DMS53 (cell line): ENCODE measurements at regions not wholly inside any gene's neighbourhood (a gene's known extent, or its start where the extent isn't known, plus 50 kb on each side); places are given as distances from the start of the nearest gene placed in this dataset.
"Not testable (repeated sequence)": the region's sequence is repeated elsewhere in the genome, so short reads cannot be mapped to it uniquely, and the experiment has no call there.

ENCODE experiments used
- DNase-seq: peaks from one replicate; lab custom pipeline; 2025; lab: John Stamatoyannopoulos, UW

DNA sequence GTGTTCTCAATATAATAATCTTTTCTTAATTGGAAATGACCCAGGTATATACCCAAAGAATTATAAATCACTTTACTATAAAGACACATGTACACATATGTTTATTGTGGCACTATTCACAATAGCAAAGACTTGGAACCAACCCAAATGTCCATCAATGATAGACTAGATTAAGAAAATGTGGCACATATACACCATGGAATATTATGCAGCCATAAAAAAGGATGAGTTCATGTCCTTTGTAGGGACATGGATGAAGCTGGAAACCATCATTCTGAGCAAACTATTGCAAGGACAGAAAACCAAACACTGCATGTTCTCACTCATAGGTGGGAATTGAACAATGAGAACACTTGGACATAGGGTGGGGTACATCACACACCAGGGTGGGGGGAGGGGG lies 56.8 kb downstream of the SCGB2B2 start:
- DNase-seq, result not testable (repeated sequence)

DNA sequence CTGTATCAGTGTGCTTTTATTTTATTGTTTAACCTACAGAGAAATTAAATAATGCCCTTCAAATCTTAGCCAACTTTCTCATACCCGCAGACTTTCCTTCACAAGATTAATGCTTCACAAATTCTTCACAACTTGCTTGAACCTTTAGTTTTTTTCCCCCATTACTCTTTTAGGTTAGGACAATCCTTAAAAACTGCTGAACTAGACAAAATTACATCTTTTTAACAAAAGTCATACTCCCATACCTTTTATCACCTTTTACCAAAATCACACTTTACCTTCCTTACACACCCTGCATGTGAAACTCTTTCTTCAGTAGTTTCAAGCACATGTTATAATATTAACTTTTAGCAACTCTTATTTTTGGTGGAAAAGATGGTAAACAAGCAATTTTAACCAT lies 58.5 kb downstream of the SCGB2B2 start:
- DNase-seq, result no peak

DNA sequence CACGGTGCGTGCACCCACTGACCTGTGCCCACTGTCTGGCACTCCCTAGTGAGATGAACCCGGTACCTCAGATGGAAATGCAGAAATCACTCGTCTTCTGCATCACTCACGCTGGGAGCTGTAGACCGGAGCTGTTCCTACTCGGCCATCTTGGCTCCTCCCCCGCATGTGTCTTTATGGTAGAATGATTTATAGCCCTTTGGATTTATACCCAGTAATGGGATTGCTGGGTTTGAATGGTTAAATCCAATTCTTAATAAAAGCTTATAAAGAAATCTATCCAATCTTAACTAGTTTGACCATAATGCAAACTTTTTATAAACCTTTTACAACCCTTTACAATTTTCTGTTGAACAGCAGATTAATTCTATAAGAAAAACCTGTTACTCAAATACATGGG lies 59.0 kb downstream of the SCGB2B2 start:
- not testable (repeated sequence) for DNase-seq

DNA sequence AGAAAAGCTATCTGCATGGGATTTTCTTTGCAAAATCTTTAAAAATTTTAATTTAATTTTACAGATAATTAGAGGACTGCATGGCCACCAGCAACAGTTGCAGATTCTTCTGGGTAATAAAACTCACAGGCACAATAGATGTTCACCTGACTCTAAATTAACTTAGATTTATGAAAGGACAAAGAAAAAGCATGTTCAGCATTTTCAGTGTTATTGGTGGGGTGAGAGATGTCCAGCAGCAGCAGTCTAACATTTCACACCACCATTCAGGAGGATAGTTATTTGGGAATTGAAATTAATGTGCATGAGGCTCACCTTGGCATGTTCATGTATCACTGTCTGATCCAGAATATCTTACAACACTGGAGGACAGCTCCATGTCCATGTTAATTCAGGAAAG lies 74.0 kb downstream of the SCGB2B2 start:
- no peak for DNase-seq

DNA sequence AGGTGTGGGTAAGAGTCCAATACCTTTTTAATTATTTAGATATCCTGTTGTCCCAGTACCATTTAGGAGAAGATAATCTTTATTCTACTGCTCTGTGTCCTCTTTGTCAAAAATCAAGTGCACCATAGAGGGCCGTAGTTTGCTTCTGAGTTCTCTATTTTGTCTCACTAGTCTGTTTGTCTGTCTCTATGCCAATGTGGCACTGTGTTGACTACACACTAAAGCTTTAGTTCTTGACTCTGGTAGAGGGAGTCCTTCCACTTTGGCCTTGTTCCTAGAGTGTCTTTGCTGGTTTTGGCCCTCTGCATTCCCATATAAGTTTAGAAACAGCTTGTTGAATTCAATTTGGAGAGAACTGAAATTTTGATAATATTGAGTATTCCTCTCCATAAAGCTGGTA lies 75.9 kb downstream of the SCGB2B2 start:
- no peak for DNase-seq

DNA sequence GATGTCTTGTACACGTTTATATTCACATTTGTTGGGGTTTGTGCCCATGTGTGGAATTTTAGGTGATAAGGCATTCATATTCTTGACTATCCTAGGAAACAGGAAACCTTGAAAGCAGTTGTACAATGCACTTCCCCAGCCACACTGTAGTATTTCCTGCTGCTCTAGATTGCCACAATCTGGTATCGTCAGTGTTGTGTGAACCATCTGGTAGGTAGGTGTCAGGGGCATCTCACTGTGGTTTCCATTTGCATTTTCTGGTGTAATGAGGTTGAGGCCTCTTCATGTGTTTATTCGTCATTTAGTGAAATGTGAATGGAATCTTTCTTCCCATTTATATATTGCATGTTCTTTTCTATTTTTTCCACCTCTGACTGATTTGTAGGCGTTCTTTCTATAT lies 76.6 kb downstream of the SCGB2B2 start:
- DNase-seq, result no peak

DNA sequence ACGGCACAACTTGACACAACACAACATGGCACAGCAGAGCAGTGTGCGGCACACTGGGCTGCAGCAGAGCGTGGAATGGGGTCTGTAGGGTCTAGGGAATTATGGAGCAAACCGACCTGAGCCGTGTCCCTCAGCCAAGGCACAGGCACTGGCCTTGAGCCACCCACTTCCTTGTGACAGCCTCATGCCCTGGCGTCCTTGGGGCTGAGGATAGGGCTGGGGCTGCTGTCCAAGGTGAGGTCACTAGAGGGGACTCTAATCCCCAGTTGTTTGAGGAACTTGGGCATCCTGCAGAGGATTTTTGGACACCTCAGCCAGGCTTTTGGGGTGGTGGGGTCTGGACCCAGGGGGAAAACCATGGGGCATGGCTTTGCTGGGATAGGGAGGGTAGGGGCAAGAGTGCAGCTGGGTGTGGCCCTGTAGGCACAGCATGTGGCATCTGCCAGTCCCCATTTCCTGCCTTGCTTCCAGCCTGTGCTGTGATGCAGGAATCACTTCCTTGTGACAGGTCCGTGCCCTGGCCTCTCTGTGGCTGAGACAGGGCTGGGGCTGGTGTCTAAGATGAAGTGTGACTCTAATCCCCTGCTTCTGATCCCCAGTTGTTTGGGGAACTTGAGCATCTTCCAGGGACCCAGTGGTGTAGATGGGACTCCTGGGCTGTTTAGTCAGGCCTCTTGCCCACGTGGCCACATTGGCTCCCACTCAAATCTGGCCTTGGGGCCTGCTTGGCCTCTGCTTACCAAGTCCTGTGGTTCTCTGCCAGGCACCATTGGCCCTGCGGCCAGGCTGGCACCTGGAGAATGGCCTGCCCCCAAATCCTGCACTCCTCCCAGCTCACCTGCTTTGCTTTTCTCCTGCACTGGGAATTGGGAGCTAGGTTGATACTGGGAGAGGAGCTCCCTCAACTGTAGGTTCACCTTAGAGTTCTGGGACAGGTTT lies 78.5 kb downstream of the SCGB2B2 start:
- DNase-seq, result no peak

DNA sequence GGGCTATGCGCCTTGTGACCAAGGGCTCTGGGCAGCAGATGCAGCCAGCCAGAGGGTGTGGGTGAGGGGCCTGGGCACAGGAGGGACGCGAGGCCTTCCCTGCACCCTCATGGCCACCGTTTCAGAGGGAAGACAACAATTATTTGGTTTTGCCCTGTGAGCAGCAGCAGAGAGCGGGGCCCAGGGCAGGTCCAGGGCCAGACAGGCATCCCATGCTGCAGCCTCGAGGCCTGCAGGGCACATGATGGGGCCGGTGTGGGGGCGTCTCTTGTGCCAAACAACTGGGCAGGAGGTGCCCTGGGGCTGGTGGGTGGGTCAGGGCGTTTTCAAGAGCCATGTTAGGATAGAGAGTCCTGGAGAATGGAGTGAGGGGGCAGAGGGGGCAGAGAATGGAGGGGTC lies 79.4 kb downstream of the SCGB2B2 start:
- DNase-seq, result no peak

DNA sequence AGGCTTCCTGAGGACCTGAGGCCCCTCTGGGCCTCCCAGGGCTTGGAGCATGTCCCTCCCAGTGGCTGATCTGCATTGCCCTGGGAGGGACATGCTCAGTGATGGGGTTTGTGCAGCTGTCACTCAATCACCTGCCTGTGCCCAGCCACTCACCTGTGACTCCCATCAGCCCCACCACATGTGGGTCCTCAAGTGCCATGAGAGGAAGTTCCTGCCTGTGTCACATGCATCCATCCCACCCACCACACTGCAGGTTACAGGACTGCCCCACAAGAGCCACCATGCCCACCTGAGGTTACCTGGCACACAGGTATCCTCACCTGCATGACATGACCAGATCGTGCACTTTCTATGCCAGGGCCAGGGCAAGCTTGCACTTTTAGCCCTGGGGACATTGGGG lies 80.0 kb downstream of the SCGB2B2 start:
- DNase-seq, result no peak

DNA sequence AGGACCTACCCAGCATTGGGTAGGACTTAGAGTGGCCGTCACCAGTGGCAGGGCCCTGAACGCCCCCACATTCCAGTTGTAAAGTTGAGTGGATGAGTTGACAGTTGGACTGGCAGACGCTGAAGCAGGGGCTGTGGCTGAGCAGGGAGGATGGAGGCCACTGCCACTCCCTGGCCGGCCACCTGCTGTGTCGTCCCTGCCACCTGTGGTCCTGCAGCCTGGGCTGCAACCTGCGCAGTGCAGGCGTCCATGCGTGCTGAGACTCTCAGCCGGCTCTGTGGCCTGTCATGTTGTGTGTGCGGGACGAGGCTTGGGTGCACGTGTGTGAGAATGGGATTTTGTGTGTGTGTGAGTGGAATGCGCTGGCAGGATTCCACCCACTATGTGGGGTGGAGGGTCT lies 80.8 kb downstream of the SCGB2B2 start:
- DNase-seq, result no peak

DNA sequence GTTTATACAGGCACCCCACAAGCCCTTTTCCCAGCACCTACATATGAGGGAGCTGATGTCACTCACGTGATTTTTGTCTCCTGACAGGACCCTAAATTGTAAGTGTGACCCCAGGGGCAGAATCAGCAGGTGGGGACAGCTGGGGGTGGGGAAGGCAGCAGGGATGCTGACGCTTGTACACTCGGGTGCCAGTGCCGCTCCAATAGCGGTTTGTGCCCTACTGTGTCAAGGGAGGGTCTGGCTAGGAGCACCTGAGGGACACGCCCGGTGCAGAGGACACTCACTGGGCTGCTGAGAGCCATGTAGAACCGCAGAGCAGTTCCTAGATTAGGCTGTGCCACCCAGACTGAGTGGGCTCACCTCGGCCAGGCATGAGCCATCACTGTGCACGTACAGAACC lies 81.3 kb downstream of the SCGB2B2 start:
- DNase-seq, result no peak

DNA sequence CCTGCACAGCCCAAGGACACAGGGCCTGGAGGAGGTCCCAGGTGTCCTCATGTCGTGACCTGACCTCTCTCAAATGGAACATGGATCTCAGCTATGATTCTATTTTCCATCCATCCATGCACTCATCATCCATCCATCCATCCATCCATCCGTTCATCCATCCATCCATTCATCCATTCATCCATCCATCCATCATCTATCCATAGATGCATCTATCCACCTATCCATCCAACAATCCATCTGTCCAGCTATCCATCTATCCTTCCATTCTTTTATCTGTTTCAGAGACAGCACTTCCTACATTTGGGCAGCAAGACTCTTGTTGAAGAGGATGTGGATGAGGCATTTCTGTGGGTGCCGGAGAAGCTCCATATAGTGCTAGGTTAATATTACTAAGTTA lies 86.7 kb downstream of the SCGB2B2 start:
- no peak for DNase-seq

DNA sequence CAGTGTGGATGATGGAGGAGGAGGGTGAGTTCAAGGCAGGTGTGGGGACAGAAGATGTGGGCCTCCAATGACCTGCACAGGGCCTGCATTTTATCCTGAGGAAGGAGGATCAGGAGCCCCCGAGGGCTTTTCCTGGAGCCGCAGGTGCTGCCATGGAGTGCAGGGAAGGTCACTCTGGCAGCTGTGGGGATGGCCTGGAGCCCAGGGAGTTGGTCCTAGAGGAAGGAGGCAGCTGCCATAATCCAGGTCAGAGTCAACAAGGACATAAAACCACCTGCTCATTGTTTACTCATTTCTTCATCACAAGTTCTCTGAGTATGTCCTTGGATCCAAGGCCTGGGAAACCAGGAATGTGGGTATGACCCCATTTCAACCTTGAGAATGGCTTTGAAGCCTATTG lies 87.2 kb downstream of the SCGB2B2 start:
- DNase-seq, result peak; percentile 90

DNA sequence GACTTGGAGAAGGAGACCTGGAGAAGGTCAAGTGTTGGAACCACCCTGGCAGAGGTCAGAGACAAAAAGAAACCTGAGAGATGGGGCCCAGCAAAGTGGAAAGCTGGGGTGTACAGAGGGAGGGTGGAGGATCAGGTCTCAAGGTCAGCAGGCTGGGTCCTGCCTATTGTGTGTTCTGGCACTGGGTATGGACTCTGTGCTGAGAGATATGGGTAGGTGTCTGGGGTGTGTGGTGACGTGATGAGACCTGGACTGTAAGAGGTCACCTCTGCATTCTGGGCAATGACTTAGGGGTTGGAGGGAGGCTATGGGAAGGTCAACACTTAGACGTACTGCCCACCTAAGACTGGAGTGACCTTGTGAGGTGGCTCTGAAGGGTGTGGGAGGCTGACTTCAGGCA lies 88.1 kb downstream of the SCGB2B2 start:
- no peak for DNase-seq

DNA sequence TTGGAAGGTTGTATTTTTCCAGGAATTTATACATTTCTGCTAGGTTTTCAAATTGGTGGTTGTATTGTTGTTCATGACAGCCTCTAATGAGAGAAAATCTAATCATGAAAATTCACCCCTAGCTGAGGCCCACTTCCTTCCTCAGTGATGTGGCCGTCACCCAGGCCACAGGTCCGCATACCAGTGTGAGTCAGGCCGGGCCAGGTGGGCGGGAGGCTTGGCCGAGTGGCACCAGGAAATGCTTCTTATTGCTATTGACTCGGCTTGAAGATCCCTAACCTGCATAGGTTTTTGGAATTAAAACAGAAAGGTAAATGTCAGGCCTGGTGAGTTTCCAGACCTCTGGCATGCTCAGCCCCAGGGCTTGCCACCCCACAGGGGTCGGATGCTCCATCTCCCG lies 88.7 kb downstream of the SCGB2B2 start:
- peak; percentile 30 for DNase-seq

DNA sequence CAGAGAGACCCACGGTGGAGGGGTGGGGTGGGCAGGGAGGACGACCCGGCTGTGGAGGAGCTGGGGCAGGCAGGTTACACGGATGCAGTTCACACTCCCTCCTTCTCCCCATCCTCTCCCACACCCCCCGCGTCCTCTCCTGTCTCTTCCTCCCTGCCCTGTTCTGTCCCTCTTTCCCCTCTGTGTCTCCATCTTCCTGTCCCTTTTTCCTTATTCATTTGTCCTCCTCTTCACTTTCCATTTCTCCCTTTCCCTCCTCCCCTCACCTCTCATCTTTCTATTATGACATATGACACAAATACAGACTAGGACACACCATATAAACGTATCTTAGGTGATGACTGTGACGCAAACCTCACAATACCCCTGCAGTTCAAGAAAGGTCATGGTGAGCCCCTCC lies 96.6 kb downstream of the SCGB2B2 start:
- no peak for DNase-seq

DNA sequence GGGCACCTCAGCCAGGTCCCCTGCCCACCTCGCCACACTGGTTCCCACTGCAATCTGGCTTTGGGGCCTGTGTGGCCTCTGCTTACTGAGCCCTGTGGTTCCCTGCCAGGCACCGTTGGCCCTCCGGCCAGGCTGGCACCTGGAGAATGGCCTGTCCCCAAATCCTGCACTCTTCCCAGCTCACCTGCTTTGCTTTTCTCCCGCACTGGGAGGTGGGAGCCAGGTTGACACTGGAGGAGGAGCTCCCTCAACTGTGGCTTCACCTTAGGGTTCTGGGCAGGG lies 97.0 kb downstream of the SCGB2B2 start:
- DNase-seq, result no peak

DNA sequence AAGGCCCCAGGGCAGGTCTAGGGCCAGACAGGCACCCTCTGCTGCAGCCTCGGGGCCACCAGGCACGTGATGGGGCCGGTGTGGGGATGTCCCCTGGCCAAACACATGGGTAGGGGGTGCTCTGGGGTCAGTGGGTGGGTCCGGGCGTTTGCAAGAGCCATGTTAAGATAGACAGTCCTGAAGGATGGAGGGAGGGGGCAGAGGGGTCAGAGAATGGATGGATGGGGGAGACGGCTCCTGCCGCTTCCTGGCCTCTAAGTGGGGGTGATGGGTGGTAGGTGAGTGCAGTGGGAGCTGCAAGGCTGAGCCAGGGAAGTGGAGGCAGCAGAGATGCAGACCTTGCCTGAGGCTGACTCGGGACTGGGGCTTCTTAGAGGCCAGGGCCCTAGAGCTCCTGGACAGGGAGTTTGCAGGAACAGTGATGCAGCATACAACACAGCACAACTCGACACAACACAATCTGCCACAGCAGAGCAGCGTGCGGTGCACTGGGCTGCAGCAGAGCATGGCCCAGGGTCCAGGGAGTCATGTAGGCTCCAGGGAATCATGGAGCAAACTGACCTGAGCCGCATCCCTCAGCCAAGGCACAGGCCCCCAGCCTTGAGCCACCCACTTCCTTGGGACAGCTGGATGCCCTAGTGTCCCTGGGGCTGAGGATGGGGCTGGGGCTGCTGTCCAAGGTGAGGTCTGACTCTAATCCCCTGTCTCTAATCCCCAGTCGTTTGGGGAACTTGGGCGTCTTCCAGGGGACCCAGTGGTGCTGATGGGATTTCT lies 97.5 kb downstream of the SCGB2B2 start:
- DNase-seq, result no peak

DNA sequence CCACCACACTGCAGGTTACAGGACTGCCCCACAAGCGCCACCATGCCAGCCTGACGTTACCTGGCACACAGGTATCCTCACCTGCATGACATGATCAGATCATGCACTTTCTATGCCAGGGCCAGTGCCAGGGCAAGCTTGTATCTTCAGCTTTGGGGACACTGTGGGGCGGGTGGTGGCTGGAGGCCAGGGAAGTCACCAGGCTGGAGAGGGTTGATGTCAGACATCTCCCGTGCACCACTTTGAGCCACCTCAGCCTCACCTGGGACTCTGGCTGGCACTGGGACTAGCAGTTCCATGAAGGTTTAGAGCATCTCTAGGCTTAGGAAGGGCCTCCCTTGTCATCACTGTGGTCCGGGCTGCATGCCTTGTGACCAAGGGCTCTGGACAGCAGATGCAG lies 97.2 kb downstream of the WTIP start:
- DNase-seq, result no peak

DNA sequence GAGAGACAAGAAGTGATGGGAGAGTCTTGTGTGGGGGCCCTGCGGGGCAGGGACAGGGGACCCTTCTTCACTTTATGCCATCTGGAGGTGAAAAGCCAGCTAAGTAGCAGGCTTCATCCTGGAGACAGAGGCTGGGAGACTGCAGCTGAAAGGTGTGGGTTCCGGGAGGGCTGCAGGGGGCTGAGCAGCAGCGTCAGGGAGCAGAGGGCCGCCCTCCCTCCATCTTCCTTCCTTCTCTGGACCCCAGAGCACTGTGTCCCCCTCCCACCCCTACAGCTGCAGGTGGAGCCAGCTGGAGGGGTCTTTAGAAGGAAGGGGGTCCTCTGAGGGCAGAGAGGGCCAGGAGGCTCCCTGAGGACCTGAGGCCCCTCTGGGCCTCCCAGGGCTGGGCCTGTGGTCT lies 96.6 kb downstream of the WTIP start:
- DNase-seq, result no peak

DNA sequence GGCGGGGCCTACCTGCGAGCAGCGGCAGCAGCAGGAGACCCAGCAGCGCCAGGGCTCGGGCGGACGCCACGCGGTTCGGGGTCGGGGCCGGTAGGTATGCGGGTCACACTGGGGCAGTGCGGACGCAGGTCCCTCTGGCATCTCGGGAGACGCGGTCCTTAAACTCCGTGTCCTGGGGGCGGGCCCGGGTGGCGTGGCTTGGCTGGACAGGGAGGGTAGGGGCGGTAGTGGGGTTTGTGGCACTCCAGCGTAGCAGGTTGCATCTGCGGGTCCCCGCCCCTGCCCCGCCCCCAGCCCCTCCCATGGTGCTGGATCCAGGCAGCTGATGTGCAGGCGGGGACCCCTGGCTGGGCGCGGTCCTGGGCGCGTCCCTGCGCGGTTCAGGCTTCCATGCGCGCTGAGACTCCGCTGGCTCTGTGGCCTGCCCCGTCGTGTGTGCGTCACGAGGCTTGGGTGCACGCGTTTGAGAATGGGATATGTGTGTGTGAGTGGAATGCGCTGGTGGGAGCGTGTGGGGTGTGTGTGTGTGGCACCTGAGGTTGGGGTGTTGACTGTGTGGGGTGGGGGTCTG lies 96.1 kb downstream of the WTIP start:
- DNase-seq, result peak; percentile 43

DNA sequence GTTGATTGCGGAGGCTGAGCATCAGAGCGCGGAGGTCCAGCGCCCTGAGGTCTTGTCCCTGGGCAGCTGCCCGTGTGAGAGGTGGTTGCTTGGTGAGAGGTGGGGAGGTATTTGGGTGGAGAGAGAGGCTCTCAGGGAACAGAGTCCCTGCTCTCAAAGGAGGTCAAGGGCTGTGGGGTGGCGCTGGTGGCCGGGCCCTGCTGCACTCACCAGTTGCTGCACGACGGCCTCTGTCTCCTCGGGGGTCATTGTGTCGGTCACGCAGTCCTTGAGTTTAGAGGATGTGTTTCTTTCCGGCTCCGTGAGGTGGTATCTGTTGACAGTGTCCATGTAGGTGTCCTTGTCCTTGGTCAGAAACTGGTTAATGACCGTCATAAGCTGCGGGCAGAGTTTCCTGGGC lies 95.5 kb downstream of the WTIP start:
- DNase-seq, result peak; percentile 28

DNA sequence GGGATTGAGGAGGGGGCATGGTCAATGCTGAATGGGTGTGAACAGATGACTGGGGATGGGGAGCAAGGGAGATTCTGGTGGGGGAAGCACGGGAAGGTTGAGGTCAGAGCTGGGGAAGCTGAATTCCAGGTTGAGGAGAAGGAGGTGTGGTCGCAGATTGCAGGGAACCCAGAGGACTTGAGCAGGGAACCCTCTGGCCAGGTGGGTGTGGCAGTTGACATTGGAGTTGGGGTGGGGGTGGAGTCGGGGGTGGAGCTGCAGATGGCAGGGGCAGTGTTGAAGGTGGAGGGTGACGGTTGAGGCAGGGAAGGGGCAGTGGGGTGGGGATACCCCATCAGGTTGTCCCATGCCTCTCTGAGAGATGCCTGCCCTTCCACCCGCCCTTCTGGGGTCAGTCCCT lies 94.7 kb downstream of the WTIP start:
- no peak for DNase-seq
